ENCODE measurements at regions not wholly inside any gene's neighbourhood (a gene's known extent, or its start where the extent isn't known, plus 50 kb on each side); places are given as distances from the start of the nearest gene placed in this dataset.

DNA sequence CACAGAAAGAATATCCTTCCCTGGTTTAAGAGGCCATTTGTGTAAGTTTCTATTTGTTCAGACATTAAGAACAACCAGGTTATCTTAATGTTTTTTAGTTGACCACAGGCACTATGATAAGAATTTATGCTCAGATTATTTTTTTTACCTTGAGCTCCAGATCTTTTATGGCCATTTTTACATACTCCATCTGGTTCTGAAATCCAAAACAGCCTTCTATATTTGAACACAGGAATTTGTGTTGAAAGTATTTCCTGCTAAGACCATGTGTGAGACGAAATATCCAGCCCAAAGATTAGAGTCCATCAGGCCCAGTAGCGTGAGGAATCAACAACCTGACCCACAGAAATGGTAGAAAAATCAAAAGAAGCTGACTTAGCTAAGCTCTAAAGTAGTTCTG, 569.9 kb upstream of the FAT3 start:
- TF ChIP-seq, protein P1, sequence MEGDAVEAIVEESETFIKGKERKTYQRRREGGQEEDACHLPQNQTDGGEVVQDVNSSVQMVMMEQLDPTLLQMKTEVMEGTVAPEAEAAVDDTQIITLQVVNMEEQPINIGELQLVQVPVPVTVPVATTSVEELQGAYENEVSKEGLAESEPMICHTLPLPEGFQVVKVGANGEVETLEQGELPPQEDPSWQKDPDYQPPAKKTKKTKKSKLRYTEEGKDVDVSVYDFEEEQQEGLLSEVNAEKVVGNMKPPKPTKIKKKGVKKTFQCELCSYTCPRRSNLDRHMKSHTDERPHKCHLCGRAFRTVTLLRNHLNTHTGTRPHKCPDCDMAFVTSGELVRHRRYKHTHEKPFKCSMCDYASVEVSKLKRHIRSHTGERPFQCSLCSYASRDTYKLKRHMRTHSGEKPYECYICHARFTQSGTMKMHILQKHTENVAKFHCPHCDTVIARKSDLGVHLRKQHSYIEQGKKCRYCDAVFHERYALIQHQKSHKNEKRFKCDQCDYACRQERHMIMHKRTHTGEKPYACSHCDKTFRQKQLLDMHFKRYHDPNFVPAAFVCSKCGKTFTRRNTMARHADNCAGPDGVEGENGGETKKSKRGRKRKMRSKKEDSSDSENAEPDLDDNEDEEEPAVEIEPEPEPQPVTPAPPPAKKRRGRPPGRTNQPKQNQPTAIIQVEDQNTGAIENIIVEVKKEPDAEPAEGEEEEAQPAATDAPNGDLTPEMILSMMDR (conservative IDR thresholded peaks at IDR 0.05; ENCODE audit: low read depth, low read length) = no peak
- no peak for TF ChIP-seq EZH2 (IDR thresholded peaks at IDR 0.05; ENCODE audit: borderline replicate concordance, low read depth, low read length, poor library complexity, severe bottlenecking)
- no peak overlapping the region for H3K4me3 ChIP-seq (ENCODE audit: low read depth, low read length, poor library complexity, severe bottlenecking)
- no peaks in the 10 kb centered on the region for H3K27me3 ChIP-seq (replicated peaks; ENCODE audit: insufficient read depth, low read depth, low read length, poor library complexity)
- H3K9me3 ChIP-seq (ENCODE audit: low read depth, low read length, poor library complexity, severe bottlenecking) = no peaks in the 10 kb centered on the region
- DNase-seq (ENCODE audit: low spot score) = no peak
- CTCF ChIA-PET = no interaction called here
- no TSS peak for BruUV-seq (replicated peaks)
- H3K27ac ChIP-seq (ENCODE audit: low read depth, low read length, poor library complexity, severe bottlenecking) = no peak overlapping the region
- no peaks in the 10 kb centered on the region for H3K36me3 ChIP-seq (ENCODE audit: insufficient read depth, low read length, poor library complexity, severe bottlenecking)
- intact Hi-C loops (cut with micrococcal nuclease; ENCODE audit: unreplicated experiment) = no loop called here
- no peaks in the 10 kb centered on the region for H3K4me1 ChIP-seq (ENCODE audit: insufficient read depth, low read length, poor library complexity, severe bottlenecking)
- POLR2A ChIA-PET (ENCODE audit: low non-redundant PET) = no interaction called here

DNA sequence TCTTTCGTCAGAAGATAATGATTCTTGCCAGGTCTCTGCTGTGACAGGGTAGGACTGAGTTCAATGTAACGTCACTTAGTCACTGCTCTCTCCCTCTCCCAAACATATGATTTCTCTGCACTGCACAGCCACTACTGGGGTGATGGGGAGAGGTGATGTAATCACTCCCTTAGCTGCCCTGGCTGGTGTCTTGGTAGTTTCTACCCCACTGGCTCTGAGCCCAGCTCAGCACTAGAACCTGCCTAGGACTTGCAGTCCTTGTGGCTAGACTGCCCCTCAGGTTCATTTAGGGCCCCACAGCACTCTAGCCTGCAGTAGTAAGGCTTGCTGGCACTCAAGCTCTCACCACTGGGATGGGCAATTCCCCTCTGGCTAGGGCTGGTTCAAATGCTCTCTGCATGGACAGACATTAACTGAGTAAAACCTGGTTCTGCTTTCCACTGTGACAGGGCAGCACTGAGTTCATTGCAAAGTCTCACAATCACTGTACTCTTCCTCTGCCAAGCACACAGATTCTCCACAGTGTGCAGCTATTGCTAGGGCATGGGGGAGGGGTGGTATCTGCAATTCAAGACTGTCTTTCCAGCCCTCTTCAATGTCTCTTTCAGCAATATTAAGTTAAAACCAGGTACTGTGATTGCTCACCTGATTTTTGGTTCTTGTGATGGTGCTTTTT, 571.4 kb upstream of the FAT3 start:
- DNase-seq (ENCODE audit: low spot score) = no peak
- Histone ChIP-seq H3K4me3 (ENCODE audit: low read depth, low read length, poor library complexity, severe bottlenecking) (no peak overlapping the region), H3K27me3 (replicated peaks; ENCODE audit: insufficient read depth, low read depth, low read length, poor library complexity) (no peaks in the 10 kb centered on the region), H3K9me3 (ENCODE audit: low read depth, low read length, poor library complexity, severe bottlenecking) (no peaks in the 10 kb centered on the region), H3K4me1 (ENCODE audit: insufficient read depth, low read length, poor library complexity, severe bottlenecking) (no peaks in the 10 kb centered on the region), H3K36me3 (ENCODE audit: insufficient read depth, low read length, poor library complexity, severe bottlenecking) (no peaks in the 10 kb centered on the region), H3K27ac (ENCODE audit: low read depth, low read length, poor library complexity, severe bottlenecking) (no peak overlapping the region)
- intact Hi-C loops (cut with micrococcal nuclease; ENCODE audit: unreplicated experiment) = no loop called here
- TF ChIP-seq, protein P1 (conservative IDR thresholded peaks at IDR 0.05; ENCODE audit: low read depth, low read length) = no peak
- no peak for TF ChIP-seq EZH2 (IDR thresholded peaks at IDR 0.05; ENCODE audit: borderline replicate concordance, low read depth, low read length, poor library complexity, severe bottlenecking)
- ChIA-PET CTCF (no interaction called here), POLR2A (ENCODE audit: low non-redundant PET) (no interaction called here)
- no TSS peak for BruUV-seq (replicated peaks)

DNA sequence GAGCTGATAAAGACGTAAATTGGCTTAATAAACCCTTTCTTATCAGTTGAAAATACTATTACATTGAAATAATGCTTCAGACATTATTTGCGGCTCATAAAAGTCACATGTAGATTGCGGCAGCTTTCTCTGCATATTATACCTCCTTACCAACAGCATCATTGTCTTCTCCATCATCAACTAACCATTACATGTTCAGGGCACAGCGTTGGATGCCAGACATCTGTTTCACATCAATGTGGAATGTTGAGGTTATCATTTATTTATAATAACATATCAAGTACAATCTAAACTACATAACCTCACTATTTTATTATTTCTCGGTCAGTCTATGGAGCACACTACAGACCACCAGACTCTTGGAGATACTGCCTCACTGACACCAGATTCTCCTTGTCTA, 573.8 kb upstream of the FAT3 start:
- POLR2A ChIA-PET (ENCODE audit: low non-redundant PET) = no interaction called here
- Histone ChIP-seq H3K27me3 (replicated peaks; ENCODE audit: insufficient read depth, low read depth, low read length, poor library complexity) (no peaks in the 10 kb centered on the region), H3K9me3 (ENCODE audit: low read depth, low read length, poor library complexity, severe bottlenecking) (no peaks in the 10 kb centered on the region), H3K36me3 (ENCODE audit: insufficient read depth, low read length, poor library complexity, severe bottlenecking) (no peaks in the 10 kb centered on the region), H3K4me3 (ENCODE audit: low read depth, low read length, poor library complexity, severe bottlenecking) (no peak overlapping the region), H3K4me1 (ENCODE audit: insufficient read depth, low read length, poor library complexity, severe bottlenecking) (no peaks in the 10 kb centered on the region), H3K27ac (ENCODE audit: low read depth, low read length, poor library complexity, severe bottlenecking) (no peak overlapping the region)
- TF ChIP-seq, protein P1 (conservative IDR thresholded peaks at IDR 0.05; ENCODE audit: low read depth, low read length) = no peak
- TF ChIP-seq EZH2 (IDR thresholded peaks at IDR 0.05; ENCODE audit: borderline replicate concordance, low read depth, low read length, poor library complexity, severe bottlenecking) = no peak
- CTCF ChIA-PET = no interaction called here
- DNase-seq (ENCODE audit: low spot score) = no peak
- no TSS peak for BruUV-seq (replicated peaks)
- intact Hi-C loops (cut with micrococcal nuclease; ENCODE audit: unreplicated experiment) = no loop called here
